ENCODE measurements at regions not wholly inside any gene's neighbourhood (a gene's known extent, or its start where the extent isn't known, plus 50 kb on each side); places are given as distances from the start of the nearest gene placed in this dataset.

DNA sequence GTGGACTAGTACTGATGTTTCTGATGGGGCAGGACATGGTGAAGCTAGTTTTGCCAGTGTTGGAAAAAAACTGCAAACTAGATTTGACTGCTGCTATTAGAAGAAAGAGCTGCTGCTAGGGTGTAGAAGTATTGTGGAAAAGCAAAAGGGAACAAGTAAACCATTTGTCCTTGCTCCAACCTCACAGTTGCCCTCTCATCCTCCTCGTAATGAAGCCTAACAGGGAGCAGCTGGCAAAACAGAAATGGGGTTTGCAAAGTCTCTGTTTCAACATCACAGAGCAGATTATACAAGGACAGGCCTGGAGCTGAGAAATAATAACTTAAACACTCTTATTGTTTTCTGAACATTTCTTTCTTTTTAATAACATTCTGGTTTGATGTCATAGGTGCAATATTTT is 346.2 kb downstream of the MAGEB5 start:
- TF ChIP-seq, protein P1, sequence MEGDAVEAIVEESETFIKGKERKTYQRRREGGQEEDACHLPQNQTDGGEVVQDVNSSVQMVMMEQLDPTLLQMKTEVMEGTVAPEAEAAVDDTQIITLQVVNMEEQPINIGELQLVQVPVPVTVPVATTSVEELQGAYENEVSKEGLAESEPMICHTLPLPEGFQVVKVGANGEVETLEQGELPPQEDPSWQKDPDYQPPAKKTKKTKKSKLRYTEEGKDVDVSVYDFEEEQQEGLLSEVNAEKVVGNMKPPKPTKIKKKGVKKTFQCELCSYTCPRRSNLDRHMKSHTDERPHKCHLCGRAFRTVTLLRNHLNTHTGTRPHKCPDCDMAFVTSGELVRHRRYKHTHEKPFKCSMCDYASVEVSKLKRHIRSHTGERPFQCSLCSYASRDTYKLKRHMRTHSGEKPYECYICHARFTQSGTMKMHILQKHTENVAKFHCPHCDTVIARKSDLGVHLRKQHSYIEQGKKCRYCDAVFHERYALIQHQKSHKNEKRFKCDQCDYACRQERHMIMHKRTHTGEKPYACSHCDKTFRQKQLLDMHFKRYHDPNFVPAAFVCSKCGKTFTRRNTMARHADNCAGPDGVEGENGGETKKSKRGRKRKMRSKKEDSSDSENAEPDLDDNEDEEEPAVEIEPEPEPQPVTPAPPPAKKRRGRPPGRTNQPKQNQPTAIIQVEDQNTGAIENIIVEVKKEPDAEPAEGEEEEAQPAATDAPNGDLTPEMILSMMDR (IDR thresholded peaks at IDR 0.05; ENCODE audit: poor library complexity), result no peak
- TF ChIP-seq EZH2 (IDR thresholded peaks at IDR 0.05; ENCODE audit: borderline replicate concordance), result no peak
